PC-3 (cell line): ENCODE measurements at regions not wholly inside any gene's neighbourhood (a gene's known extent, or its start where the extent isn't known, plus 50 kb on each side); places are given as distances from the start of the nearest gene placed in this dataset.
"Not testable (repeated sequence)": the region's sequence is repeated elsewhere in the genome, so short reads cannot be mapped to it uniquely, and the experiment has no call there.

Source experiments
- EZH2 ChIP-seq: fragments of 300-600 bp; sonication (generic); IDR thresholded peaks from one replicate; pipeline ENCODE4 v1.6.1; 2017; ENCODE audit warnings: antibody characterized with exemption, mild to moderate bottlenecking, low read length; ENCODE audit not compliant: unreplicated experiment
- TF ChIP-seq, protein P1 (sequence below): fragments of 300-600 bp; sonication (generic); conservative IDR thresholded peaks from 2 replicates; pipeline ENCODE4 v1.5.1; 2017; ENCODE audit warnings: antibody characterized with exemption, low read depth, mild to moderate bottlenecking, low read length

DNA sequence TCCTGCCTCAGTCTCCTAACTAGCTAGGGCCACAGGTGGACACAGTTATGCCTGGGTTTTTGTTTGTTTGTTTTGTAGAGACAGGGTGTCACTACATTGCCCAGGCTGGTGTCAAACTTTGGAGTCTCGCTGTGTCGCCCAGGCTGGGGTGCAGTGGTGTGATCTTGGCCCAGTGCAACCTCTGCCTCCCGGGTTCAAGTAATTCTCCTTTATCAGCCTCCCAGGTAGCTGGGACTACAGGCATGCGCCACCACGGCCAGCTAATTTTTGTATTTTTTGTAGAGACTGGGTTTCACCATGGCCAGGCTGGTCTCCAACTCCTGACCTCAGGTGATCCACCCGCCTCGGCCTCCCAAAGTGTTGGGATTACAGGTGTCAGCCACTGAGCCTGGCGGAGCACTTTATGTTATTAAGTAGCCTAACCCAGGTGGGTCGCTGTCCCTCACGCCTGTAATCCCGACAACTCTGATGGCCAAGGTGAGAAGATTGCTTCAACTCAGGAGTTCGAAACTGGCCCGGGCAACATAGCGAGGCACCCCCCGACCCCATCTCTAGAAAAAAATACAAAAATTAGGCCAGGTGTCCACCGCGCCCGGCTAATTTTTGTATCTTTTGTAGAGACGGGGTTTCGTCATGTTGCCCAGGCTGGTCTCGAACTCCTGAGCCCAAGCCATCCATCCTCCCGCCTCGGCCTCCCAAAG, 91.2 kb upstream of the OR4F16 start:
- TF ChIP-seq, protein P1, sequence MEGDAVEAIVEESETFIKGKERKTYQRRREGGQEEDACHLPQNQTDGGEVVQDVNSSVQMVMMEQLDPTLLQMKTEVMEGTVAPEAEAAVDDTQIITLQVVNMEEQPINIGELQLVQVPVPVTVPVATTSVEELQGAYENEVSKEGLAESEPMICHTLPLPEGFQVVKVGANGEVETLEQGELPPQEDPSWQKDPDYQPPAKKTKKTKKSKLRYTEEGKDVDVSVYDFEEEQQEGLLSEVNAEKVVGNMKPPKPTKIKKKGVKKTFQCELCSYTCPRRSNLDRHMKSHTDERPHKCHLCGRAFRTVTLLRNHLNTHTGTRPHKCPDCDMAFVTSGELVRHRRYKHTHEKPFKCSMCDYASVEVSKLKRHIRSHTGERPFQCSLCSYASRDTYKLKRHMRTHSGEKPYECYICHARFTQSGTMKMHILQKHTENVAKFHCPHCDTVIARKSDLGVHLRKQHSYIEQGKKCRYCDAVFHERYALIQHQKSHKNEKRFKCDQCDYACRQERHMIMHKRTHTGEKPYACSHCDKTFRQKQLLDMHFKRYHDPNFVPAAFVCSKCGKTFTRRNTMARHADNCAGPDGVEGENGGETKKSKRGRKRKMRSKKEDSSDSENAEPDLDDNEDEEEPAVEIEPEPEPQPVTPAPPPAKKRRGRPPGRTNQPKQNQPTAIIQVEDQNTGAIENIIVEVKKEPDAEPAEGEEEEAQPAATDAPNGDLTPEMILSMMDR: not testable (repeated sequence)
- not testable (repeated sequence) for TF ChIP-seq EZH2
